Activated CD4-positive, alpha-beta T cell treated with anti-CD3 and anti-CD28 coated beads for 1 hour (primary cell): ENCODE measurements at regions not wholly inside any gene's neighbourhood (a gene's known extent, or its start where the extent isn't known, plus 50 kb on each side); places are given as distances from the start of the nearest gene placed in this dataset.
"Not testable (repeated sequence)": the region's sequence is repeated elsewhere in the genome, so short reads cannot be mapped to it uniquely, and the experiment has no call there.

Source experiments
- DNase-seq: peaks from one replicate; pipeline ENCODE4 v3.0.0-alpha.2; 2020

- not testable (repeated sequence) for DNase-seq
Observed at GRCh38 chrX:3881898-3882552, 168.6 kb upstream of the PRKX start.

GRCh38 chrX:3881255-3881895 is 167.9 kb upstream of the PRKX start:
- not testable (repeated sequence) for DNase-seq

- not testable (repeated sequence) for DNase-seq
Observed at GRCh38 chrX:3876393-3876792, 162.9 kb upstream of the PRKX start.

GRCh38 chrX:3875638-3876037 is 162.2 kb upstream of the PRKX start:
- not testable (repeated sequence) for DNase-seq

GRCh38 chrX:3872226-3872879 is 158.9 kb upstream of the PRKX start:
- DNase-seq, result not testable (repeated sequence)

GRCh38 chrX:3867067-3867831 is 153.8 kb upstream of the PRKX start:
- not testable (repeated sequence) for DNase-seq

- not testable (repeated sequence) for DNase-seq
Observed at GRCh38 chrX:3858332-3858731, 144.9 kb upstream of the PRKX start.

- not testable (repeated sequence) for DNase-seq
Observed at GRCh38 chrX:3843522-3844145, 130.2 kb upstream of the PRKX start.

- not testable (repeated sequence) for DNase-seq
Observed at GRCh38 chrX:3842822-3843521, 129.5 kb upstream of the PRKX start.

- not testable (repeated sequence) for DNase-seq
Observed at GRCh38 chrX:3838754-3839153, 125.3 kb upstream of the PRKX start.

GRCh38 chrX:3837958-3838643 is 124.7 kb upstream of the PRKX start:
- DNase-seq, result not testable (repeated sequence)

- DNase-seq, result not testable (repeated sequence)
Observed at GRCh38 chrX:3837211-3837610, 123.8 kb upstream of the PRKX start.

GRCh38 chrX:3833761-3834542 is 120.5 kb upstream of the PRKX start:
- not testable (repeated sequence) for DNase-seq

GRCh38 chrX:3830020-3830419 is 116.6 kb upstream of the PRKX start:
- DNase-seq, result not testable (repeated sequence)

- DNase-seq, result not testable (repeated sequence)
Observed at GRCh38 chrX:3829041-3829531, 115.6 kb upstream of the PRKX start.

GRCh38 chrX:3828378-3829040 is 115.1 kb upstream of the PRKX start:
- DNase-seq, result not testable (repeated sequence)

- DNase-seq, result not testable (repeated sequence)
Observed at GRCh38 chrX:3824008-3824407, 110.6 kb upstream of the PRKX start.

- DNase-seq, result no peak
Observed at GRCh38 chrX:3820167-3820566, 106.7 kb upstream of the PRKX start.

GRCh38 chrX:3817480-3817879 is 104.0 kb upstream of the PRKX start:
- not testable (repeated sequence) for DNase-seq
